Natural killer cell (primary cell): ENCODE measurements at regions not wholly inside any gene's neighbourhood (a gene's known extent, or its start where the extent isn't known, plus 50 kb on each side); places are given as distances from the start of the nearest gene placed in this dataset.

Experiments used
- ATAC-seq, 3 donors: fragments of 150-1000 bp in 2 of 3; fragments of 200-7000 bp in 1 of 3; cut with Tn5 transposase; 1 replicate in 1 of 3; 2 replicates in 2 of 3; pipeline ENCODE4 v1.10.0; 2021; ENCODE audit warnings: mild to moderate bottlenecking in 2 of 3, moderate library complexity in 2 of 3
- DNase-seq, 2 donors: peaks; one replicate each; pipeline versions ENCODE4 v3.0.0 to v3.0.0-alpha.2; 2013 to 2021; ENCODE audit warnings: mixed read lengths in 1 of 2
- H3K27ac ChIP-seq: one replicate; pipeline ENCODE4 v1.5.1; 2013; ENCODE audit warnings: mild to moderate bottlenecking, low read length
- H3K27me3 ChIP-seq: one replicate; pipeline ENCODE4 v1.6.1; 2013; ENCODE audit warnings: low read length; ENCODE audit not compliant: control insufficient read depth, insufficient read depth
- H3K36me3 ChIP-seq: one replicate; pipeline ENCODE4 v1.6.1; 2013; ENCODE audit warnings: low read length; ENCODE audit not compliant: control insufficient read depth, insufficient read depth
- H3K4me1 ChIP-seq: one replicate; pipeline ENCODE4 v1.6.1; 2013; ENCODE audit warnings: low read length; ENCODE audit not compliant: control insufficient read depth, insufficient read depth
- H3K4me3 ChIP-seq: one replicate; pipeline ENCODE4 v1.5.1; 2013; ENCODE audit warnings: low read length
- H3K9me3 ChIP-seq: one replicate; pipeline ENCODE4 v1.6.1; 2013; ENCODE audit warnings: low read length; ENCODE audit not compliant: control insufficient read depth, insufficient read depth
- H3K27ac Mint-ChIP-seq, 2 donors: one replicate each; pipeline ENCODE4 v1.8.0; 2022; ENCODE audit warnings: mild to moderate bottlenecking in 2 of 2, mixed read lengths in 2 of 2, moderate library complexity in 1 of 2
- H3K27me3 Mint-ChIP-seq, 2 donors: one replicate each; pipeline ENCODE4 v1.8.0; 2022; ENCODE audit warnings: low read depth in 2 of 2, mixed read lengths in 2 of 2
- H3K36me3 Mint-ChIP-seq: one replicate; pipeline ENCODE4 v1.8.0; 2022; ENCODE audit warnings: mixed read lengths
- H3K4me1 Mint-ChIP-seq, 2 donors: one replicate each; pipeline ENCODE4 v1.8.0; 2022; ENCODE audit warnings: mixed read lengths in 2 of 2
- H3K4me3 Mint-ChIP-seq: one replicate; pipeline ENCODE4 v1.8.0; 2022; ENCODE audit warnings: mild to moderate bottlenecking, moderate library complexity, mixed read lengths
- H3K9me3 Mint-ChIP-seq, 2 donors: one replicate each; pipeline ENCODE4 v1.8.0; 2022; ENCODE audit warnings: mixed read lengths in 2 of 2
- CTCF ChIP-seq: fragments of 200-600 bp; IDR thresholded peaks from one replicate; pipeline ENCODE4 v1.8.0; 2022; ENCODE audit warnings: antibody characterized with exemption
- WGBS: methylation state at CpG from one replicate; pipeline ENCODE4 v1.1.7; 2013; ENCODE audit warnings: missing lambda C conversion rate; ENCODE audit not compliant: insufficient coverage; 5-methylcytosine and 5-hydroxymethylcytosine counted together
- intact Hi-C: fragments of 100-400 bp; cut with micrococcal nuclease; formaldehyde crosslinking; loops from one replicate; pipeline ENCODE4 v1.14.2; 2022

- no peak overlapping the region for H3K4me3 Mint-ChIP-seq
- H3K27me3 ChIP-seq: no peaks in the 10 kb centered on the region
- ATAC-seq: no peak
- TF ChIP-seq CTCF: no peak
- H3K27me3 Mint-ChIP-seq: no peaks in the 10 kb centered on the region
- no peaks in the 10 kb centered on the region for H3K36me3 ChIP-seq
- H3K4me3 ChIP-seq: no peak overlapping the region
- H3K36me3 Mint-ChIP-seq: no peaks in the 10 kb centered on the region
- WGBS: 82% methylated on average over 4 of the region's 4 CpGs
- no peaks in the 10 kb centered on the region for H3K4me1 ChIP-seq
- no peaks in the 10 kb centered on the region for H3K4me1 Mint-ChIP-seq
- no peaks in the 10 kb centered on the region for H3K9me3 Mint-ChIP-seq
- H3K27ac ChIP-seq: no peak overlapping the region
- no peak for DNase-seq
- intact Hi-C loops: no loop called here
- no peaks in the 10 kb centered on the region for H3K9me3 ChIP-seq
- no peak overlapping the region for H3K27ac Mint-ChIP-seq
Measured at GRCh38 chrX:68941385-68941952, 112.6 kb downstream of the EFNB1 start.

- DNase-seq: no peak
- no peaks in the 10 kb centered on the region for H3K27me3 ChIP-seq
- no peaks in the 10 kb centered on the region for H3K36me3 Mint-ChIP-seq
- no peaks in the 10 kb centered on the region for H3K9me3 Mint-ChIP-seq
- H3K4me3 Mint-ChIP-seq: no peak overlapping the region
- no peak overlapping the region for H3K4me3 ChIP-seq
- no peak overlapping the region for H3K27ac Mint-ChIP-seq
- ATAC-seq: no peak
- WGBS: 82% methylated on average over 7 of the region's 7 CpGs
- H3K27ac ChIP-seq: no peak overlapping the region
- H3K9me3 ChIP-seq: no peaks in the 10 kb centered on the region
- TF ChIP-seq CTCF: no peak
- no peaks in the 10 kb centered on the region for H3K4me1 ChIP-seq
- intact Hi-C loops: no loop called here
- no peaks in the 10 kb centered on the region for H3K36me3 ChIP-seq
- H3K27me3 Mint-ChIP-seq: no peaks in the 10 kb centered on the region
- H3K4me1 Mint-ChIP-seq: peaks cover 1% of the 10 kb centered on the region in 2 donors
Measured at GRCh38 chrX:68940601-68941000, 111.8 kb downstream of the EFNB1 start.

GRCh38 chrX:68939868-68940267, 111.0 kb downstream of the EFNB1 start:
- H3K4me1 Mint-ChIP-seq: peaks cover 5 to 6% of the 10 kb centered on the region in 2 donors
- no peaks in the 10 kb centered on the region for H3K36me3 ChIP-seq

More at GRCh38 chrX:68939868-68940267, 111.0 kb downstream of the EFNB1 start:
- Histone ChIP-seq H3K27me3 (no peaks in the 10 kb centered on the region), H3K27ac (no peak overlapping the region), H3K4me3 (no peak overlapping the region), H3K9me3 (no peaks in the 10 kb centered on the region), H3K4me1 (no peaks in the 10 kb centered on the region)
- no peak for TF ChIP-seq CTCF
- H3K4me3 Mint-ChIP-seq: no peak overlapping the region
- no peaks in the 10 kb centered on the region for H3K9me3 Mint-ChIP-seq
- no peak overlapping the region for H3K27ac Mint-ChIP-seq
- 93% methylated on average over 8 of the region's 8 CpGs for WGBS
- no peak for DNase-seq
- H3K36me3 Mint-ChIP-seq: no peaks in the 10 kb centered on the region
- intact Hi-C loops: no loop called here
- no peaks in the 10 kb centered on the region for H3K27me3 Mint-ChIP-seq
- no peak for ATAC-seq
